ENCODE measurements at regions not wholly inside any gene's neighbourhood (a gene's known extent, or its start where the extent isn't known, plus 50 kb on each side); places are given as distances from the start of the nearest gene placed in this dataset.

- no peaks in the 10 kb centered on the region for H3K36me3 ChIP-seq (ENCODE audit: control insufficient read depth in 2 of 2, extremely low read depth in 1 of 2, insufficient read depth in 2 of 2, low read length in 2 of 2)
- H3K4me3 ChIP-seq (replicated peaks in 1 of 3; ENCODE audit: insufficient read depth in 1 of 3, low read depth in 1 of 3, low read length in 3 of 3) = no peak overlapping the region
- intact Hi-C loops (cut with micrococcal nuclease) = loop anchor here (1.0 to 2.0 kb wide), 6 partner anchors 54 to 120 kb away; no protein-coding TSS in a partner anchor
- H2AFZ ChIP-seq (ENCODE audit: low read depth, low read length) = no peak overlapping the region
- peak; percentile 29 for TF ChIP-seq POLR2A (IDR thresholded peaks at IDR 0.05; ENCODE audit: low read depth, low read length)
- TF ChIP-seq POLR2AphosphoS5 (IDR thresholded peaks at IDR 0.05; ENCODE audit: insufficient read depth, low read depth, low read length) = no peak
- no peaks in the 10 kb centered on the region for H3K9me3 ChIP-seq (replicated peaks; ENCODE audit: control insufficient read depth, insufficient read depth, low read length)
- no peaks in the 10 kb centered on the region for H3K79me2 ChIP-seq (ENCODE audit: control insufficient read depth, insufficient read depth, low read length)
- no peak for DNase-seq (ENCODE audit: low read depth, low spot score)
- H3K4me1 ChIP-seq (ENCODE audit: control insufficient read depth, extremely low read depth, insufficient read depth, low read length) = peaks cover 21% of the 10 kb centered on the region
- POLR2A ChIA-PET = interaction anchor here (1.0 kb wide), 1 partner anchor 69 kb away, joined by 4 read pairs; the partner anchor contains the start of gene RHOB
- H3K4me2 ChIP-seq (ENCODE audit: insufficient read depth, low read length) = no peak overlapping the region
- no peaks in the 10 kb centered on the region for H3K27me3 ChIP-seq (ENCODE audit: control insufficient read depth in 2 of 2, insufficient read depth in 2 of 2, low read length in 2 of 2)
- H3K27ac ChIP-seq (ENCODE audit: insufficient read depth, low read depth, low read length) = peak overlapping the region; percentile 100
- peak overlapping the region; percentile 55 for H3K9ac ChIP-seq (replicated peaks; ENCODE audit: extremely low read depth, insufficient read depth, low read length)
- dilution Hi-C loops (cut with MboI; ENCODE audit: extremely low pct_ligation_motif_present, low sequenced_read_pairs) = no loop called here
- TSS peak; percentile 100 for BruUV-seq (replicated peaks)
- no peaks in the 10 kb centered on the region for H3K9me1 ChIP-seq (replicated peaks; ENCODE audit: control insufficient read depth, extremely low read depth, insufficient read depth, low read length)
- CTCF ChIA-PET = interaction anchor here (1.2 to 1.5 kb wide), 2 partner anchors 17 to 47 kb away, joined by 3 read pairs; no protein-coding TSS in a partner anchor
- no peaks in the 10 kb centered on the region for H4K20me1 ChIP-seq (replicated peaks; ENCODE audit: control insufficient read depth, extremely low read depth, insufficient read depth, low read length)
- FAIRE-seq = peak; percentile 31
Observed at GRCh38 chr2:20515290-20516220, 68.7 kb downstream of the RHOB start.

GRCh38 chr2:20516291-20516645, 69.4 kb downstream of the RHOB start:
- H3K79me2 ChIP-seq (ENCODE audit: control insufficient read depth, insufficient read depth, low read length) = no peaks in the 10 kb centered on the region
- H4K20me1 ChIP-seq (replicated peaks; ENCODE audit: control insufficient read depth, extremely low read depth, insufficient read depth, low read length) = no peaks in the 10 kb centered on the region
- ChIA-PET CTCF (interaction anchor here (1.2 to 1.5 kb wide), 2 partner anchors 16 to 46 kb away, joined by 3 read pairs; no protein-coding TSS in a partner anchor), POLR2A (interaction anchor here (1.0 kb wide), 1 partner anchor 69 kb away, joined by 4 read pairs; the partner anchor contains the start of gene RHOB)
- no peak for FAIRE-seq
- intact Hi-C loops (cut with micrococcal nuclease) (no loop called here), dilution Hi-C loops (cut with MboI; ENCODE audit: extremely low pct_ligation_motif_present, low sequenced_read_pairs) (no loop called here)
- no peaks in the 10 kb centered on the region for H3K36me3 ChIP-seq (ENCODE audit: control insufficient read depth in 2 of 2, extremely low read depth in 1 of 2, insufficient read depth in 2 of 2, low read length in 2 of 2)
- no peaks in the 10 kb centered on the region for H3K9me3 ChIP-seq (replicated peaks; ENCODE audit: control insufficient read depth, insufficient read depth, low read length)
- DNase-seq (ENCODE audit: low read depth, low spot score) = no peak
- TF ChIP-seq MAX (IDR thresholded peaks at IDR 0.05; ENCODE audit: insufficient read depth, insufficient read length) (no peak), EZH2 (IDR thresholded peaks at IDR 0.05; ENCODE audit: borderline replicate concordance, low read depth, low read length, severe bottlenecking) (no peak), JUN (IDR thresholded peaks at IDR 0.05; ENCODE audit: borderline replicate concordance, insufficient read depth, insufficient read length, low read depth) (no peak), CTCF (IDR thresholded peaks at IDR 0.05; ENCODE audit: extremely low read depth in 1 of 2, insufficient read depth in 1 of 2, low read depth in 1 of 2, low read length in 2 of 2) (no peak), POLR2AphosphoS5 (IDR thresholded peaks at IDR 0.05; ENCODE audit: insufficient read depth, low read depth, low read length) (no peak), POLR2A (IDR thresholded peaks at IDR 0.05; ENCODE audit: low read depth, low read length) (no peak), FOS (IDR thresholded peaks at IDR 0.05; ENCODE audit: borderline replicate concordance, insufficient read depth, low read length) (no peak), GATA2 (IDR thresholded peaks at IDR 0.05; ENCODE audit: insufficient read depth, insufficient read length, low read depth, low read length) (no peak), MYC (IDR thresholded peaks at IDR 0.05; ENCODE audit: low read depth, low read length) (no peak)
- peaks cover 21% of the 10 kb centered on the region for H3K4me1 ChIP-seq (ENCODE audit: control insufficient read depth, extremely low read depth, insufficient read depth, low read length)
- no peaks in the 10 kb centered on the region for H3K9me1 ChIP-seq (replicated peaks; ENCODE audit: control insufficient read depth, extremely low read depth, insufficient read depth, low read length)
- no peak overlapping the region for H2AFZ ChIP-seq (ENCODE audit: low read depth, low read length)
- H3K27ac ChIP-seq (ENCODE audit: insufficient read depth, low read depth, low read length) = peak overlapping the region; percentile 100
- no peak overlapping the region for H3K9ac ChIP-seq (replicated peaks; ENCODE audit: extremely low read depth, insufficient read depth, low read length)
- no peak overlapping the region for H3K4me2 ChIP-seq (ENCODE audit: insufficient read depth, low read length)
- no TSS peak for BruUV-seq (replicated peaks)
- no peak overlapping the region for H3K4me3 ChIP-seq (replicated peaks in 1 of 3; ENCODE audit: insufficient read depth in 1 of 3, low read depth in 1 of 3, low read length in 3 of 3)
- H3K27me3 ChIP-seq (ENCODE audit: control insufficient read depth in 2 of 2, insufficient read depth in 2 of 2, low read length in 2 of 2) = no peaks in the 10 kb centered on the region

Data from endothelial cell of umbilical vein (primary cell).